HEK293T (cell line): ENCODE measurements at regions not wholly inside any gene's neighbourhood (a gene's known extent, or its start where the extent isn't known, plus 50 kb on each side); places are given as distances from the start of the nearest gene placed in this dataset.

ENCODE experiments used
- CTCF ChIA-PET: fragments of 350-600 bp; formaldehyde crosslinking; extraction: SDS; loops from one replicate; lab custom pipeline; 2021; ENCODE audit warnings: antibody characterized with exemption, inconsistent platforms; lab: Yijun Ruan, JAX
- POLR2A ChIA-PET: fragments of 350-600 bp; formaldehyde crosslinking; extraction: SDS; loops from one replicate; lab custom pipeline; 2020; ENCODE audit warnings: antibody characterized with exemption, inconsistent platforms; lab: Yijun Ruan, JAX
- DNase-seq: peaks from one replicate; pipeline ENCODE4 v3.0.0; 2012; ENCODE audit warnings: mixed read lengths; ENCODE audit errors: extremely low spot score
- ARNT ChIP-seq: fragments of 450-650 bp; IDR thresholded peaks from 2 replicates; pipeline ENCODE4 v1.6.1; 2017; ENCODE audit warnings: mild to moderate bottlenecking
- BHLHE40 ChIP-seq: fragments of 450-650 bp; IDR thresholded peaks from 2 replicates; pipeline ENCODE4 v1.6.1; 2016; ENCODE audit warnings: mild to moderate bottlenecking, moderate library complexity, borderline replicate concordance
- CTBP1 ChIP-seq: fragments of 450-650 bp; IDR thresholded peaks from 2 replicates; pipeline ENCODE4 v1.6.1; 2016; ENCODE audit warnings: borderline replicate concordance
- ELF4 ChIP-seq: fragments of 450-650 bp; IDR thresholded peaks from 2 replicates; pipeline ENCODE4 v1.6.1; 2017; ENCODE audit warnings: antibody characterized with exemption
- FOXA1 ChIP-seq: fragments of 450-650 bp; IDR thresholded peaks from 2 replicates; pipeline ENCODE4 v1.6.1; 2016; ENCODE audit warnings: mild to moderate bottlenecking
- FOXK2 ChIP-seq: fragments of 450-650 bp; IDR thresholded peaks from 2 replicates; pipeline ENCODE4 v1.6.1; 2016; ENCODE audit warnings: mild to moderate bottlenecking
- FOXM1 ChIP-seq: fragments of 450-650 bp; IDR thresholded peaks from 2 replicates; pipeline ENCODE4 v1.6.1; 2017; ENCODE audit warnings: mild to moderate bottlenecking, borderline replicate concordance
- HDGF ChIP-seq: fragments of 450-650 bp; IDR thresholded peaks from 2 replicates; pipeline ENCODE4 v1.6.1; 2017; ENCODE audit warnings: antibody characterized with exemption, borderline replicate concordance
- L3MBTL2 ChIP-seq: fragments of 450-650 bp; conservative IDR thresholded peaks from 2 replicates; pipeline ENCODE4 v1.6.1; 2016; ENCODE audit warnings: mild to moderate bottlenecking
- LEF1 ChIP-seq: fragments of 450-650 bp; IDR thresholded peaks from 2 replicates; pipeline ENCODE4 v1.6.1; 2017; ENCODE audit warnings: mild to moderate bottlenecking, borderline replicate concordance
- NFRKB ChIP-seq: fragments of 450-650 bp; IDR thresholded peaks from 2 replicates; pipeline ENCODE4 v1.6.1; 2016; ENCODE audit warnings: mild to moderate bottlenecking, moderate library complexity
- SP1 ChIP-seq: fragments of 450-650 bp; IDR thresholded peaks from 2 replicates; pipeline ENCODE4 v1.6.1; 2017
- SUZ12 ChIP-seq: fragments of 450-650 bp; IDR thresholded peaks from 2 replicates; pipeline ENCODE4 v1.6.1; 2016; ENCODE audit warnings: mild to moderate bottlenecking
- TARDBP ChIP-seq: fragments of 450-650 bp; IDR thresholded peaks from 2 replicates; pipeline ENCODE4 v1.6.1; 2016
- ZNF384 ChIP-seq: fragments of 450-650 bp; IDR thresholded peaks from 2 replicates; pipeline ENCODE4 v1.6.1; 2016
- TF ChIP-seq, protein P1 (sequence below): fragments of 450-650 bp; IDR thresholded peaks from 2 replicates; pipeline ENCODE4 v1.6.1; 2016

DNA sequence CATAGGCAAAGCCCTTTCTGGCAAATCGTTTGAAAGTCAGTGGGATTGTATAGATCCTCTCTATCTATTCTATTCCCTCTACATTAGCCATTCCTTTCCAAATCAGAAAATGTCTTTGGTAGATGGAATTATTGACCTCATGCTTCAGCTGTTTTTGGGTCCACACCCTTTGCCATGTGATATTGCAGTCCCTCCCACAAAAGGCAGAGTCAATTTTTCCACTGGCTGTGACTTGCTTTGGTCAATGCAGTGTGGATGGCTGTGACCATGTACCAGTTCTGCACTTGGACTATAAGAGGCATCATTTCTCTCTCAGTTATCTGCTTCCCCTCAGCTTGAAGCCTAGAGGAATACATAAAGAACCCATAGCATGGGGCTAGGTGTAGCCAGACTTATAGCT lies 332.9 kb downstream of the PTEN start:
- no peak for TF ChIP-seq SP1
- TF ChIP-seq FOXK2: no peak
- CTCF ChIA-PET: no interaction called here
- no peak for DNase-seq
- POLR2A ChIA-PET: no interaction called here

DNA sequence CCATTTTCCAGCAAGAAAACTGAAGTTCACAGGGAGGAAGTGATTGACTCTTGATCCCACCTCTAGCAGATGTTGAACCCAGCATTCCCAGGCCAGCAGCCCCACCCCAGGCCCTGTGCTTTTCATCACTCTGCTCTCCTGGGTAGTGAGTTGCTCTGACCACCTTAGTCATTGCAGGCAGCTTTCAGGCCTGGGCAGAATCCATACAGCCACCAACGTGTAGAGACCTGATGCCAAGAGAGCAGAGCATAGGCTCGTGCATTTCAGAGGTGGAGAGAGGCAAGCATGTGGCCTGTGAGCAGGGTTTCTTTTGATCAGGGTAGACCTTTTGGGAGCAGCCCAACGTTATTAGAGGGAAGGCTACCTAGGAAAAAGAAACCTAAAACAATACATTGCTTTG lies 334.6 kb downstream of the PTEN start:
- DNase-seq: no peak
- TF ChIP-seq CTBP1 (no peak), FOXA1 (no peak), SUZ12 (no peak), NFRKB (no peak), FOXM1 (no peak), BHLHE40 (no peak), LEF1 (no peak), HDGF (no peak), ELF4 (no peak), TARDBP (no peak), SP1 (no peak), ARNT (no peak), FOXK2 (no peak), L3MBTL2 (no peak), ZNF384 (no peak)
- TF ChIP-seq, protein P1, sequence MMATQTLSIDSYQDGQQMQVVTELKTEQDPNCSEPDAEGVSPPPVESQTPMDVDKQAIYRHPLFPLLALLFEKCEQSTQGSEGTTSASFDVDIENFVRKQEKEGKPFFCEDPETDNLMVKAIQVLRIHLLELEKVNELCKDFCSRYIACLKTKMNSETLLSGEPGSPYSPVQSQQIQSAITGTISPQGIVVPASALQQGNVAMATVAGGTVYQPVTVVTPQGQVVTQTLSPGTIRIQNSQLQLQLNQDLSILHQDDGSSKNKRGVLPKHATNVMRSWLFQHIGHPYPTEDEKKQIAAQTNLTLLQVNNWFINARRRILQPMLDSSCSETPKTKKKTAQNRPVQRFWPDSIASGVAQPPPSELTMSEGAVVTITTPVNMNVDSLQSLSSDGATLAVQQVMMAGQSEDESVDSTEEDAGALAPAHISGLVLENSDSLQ: no peak
- CTCF ChIA-PET: no interaction called here
- POLR2A ChIA-PET: no interaction called here

DNA sequence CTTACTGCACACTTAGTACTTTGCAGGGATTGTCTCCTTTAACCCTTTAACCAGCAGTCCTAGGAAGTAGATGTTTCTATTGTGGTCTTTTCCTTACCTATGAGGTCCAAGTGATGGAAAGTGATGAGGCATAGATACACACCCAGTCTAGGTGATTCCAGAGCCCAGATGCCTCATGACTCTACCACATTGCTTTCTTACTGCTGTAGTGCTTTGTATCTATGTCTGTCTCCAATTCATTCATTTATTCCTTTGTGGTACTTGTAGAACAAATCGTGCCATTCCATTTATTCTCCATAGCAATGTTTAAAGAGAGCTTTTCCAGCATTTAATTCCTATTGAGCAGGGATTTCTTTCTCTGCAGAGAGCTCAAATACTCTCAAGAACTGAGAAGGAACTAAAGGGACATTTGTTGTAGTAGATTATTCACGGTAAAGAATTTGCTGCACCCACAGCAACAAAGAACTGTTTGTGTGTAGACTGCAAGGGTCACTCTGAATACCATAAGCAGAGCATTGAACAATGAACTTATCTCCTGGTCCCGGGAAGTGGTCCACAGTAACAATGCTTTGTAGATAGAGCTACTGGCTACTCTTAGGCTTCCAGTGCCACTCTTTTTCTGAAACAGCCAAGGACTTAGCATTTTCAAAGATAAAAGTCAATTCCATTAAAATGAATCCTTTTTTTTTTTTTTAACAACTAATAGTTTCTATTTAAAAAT lies 337.0 kb downstream of the PTEN start:
- no peak for DNase-seq
- POLR2A ChIA-PET: no interaction called here

DNA sequence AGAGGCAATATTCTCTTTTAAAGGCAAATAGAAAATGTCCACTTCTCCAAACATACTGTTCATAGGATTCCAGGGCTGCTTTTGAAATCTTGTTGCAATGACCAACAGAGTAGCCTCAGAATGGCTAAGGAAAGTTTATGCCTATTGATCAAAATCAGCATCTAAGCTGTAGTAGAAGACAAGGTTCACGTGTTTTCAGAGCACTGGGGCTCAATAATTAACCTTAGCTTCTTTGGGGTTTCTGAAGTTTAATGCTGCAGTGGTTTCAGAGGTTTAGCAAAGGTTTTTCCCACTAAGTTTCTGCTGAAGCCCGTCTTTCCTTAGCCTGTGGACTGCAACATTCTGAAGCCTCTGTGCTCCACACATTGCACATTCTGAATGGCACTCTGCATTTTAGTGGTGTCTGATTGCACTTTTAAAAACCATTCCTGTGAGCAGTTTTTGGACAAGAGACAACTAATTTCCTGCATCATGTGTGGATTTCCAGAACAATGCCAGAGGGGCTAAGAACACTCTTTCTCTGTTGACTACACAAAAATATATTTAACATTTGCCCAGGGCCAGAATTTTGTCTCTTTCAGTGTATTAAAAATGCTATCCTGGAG lies 342.5 kb downstream of the PTEN start:
- ChIA-PET CTCF (no interaction called here), POLR2A (no interaction called here)

More for the DNA sequence above, 337.0 kb downstream of the PTEN start:
- TF ChIP-seq BHLHE40 (no peak), FOXM1 (no peak), HDGF (no peak), FOXK2 (no peak), ELF4 (no peak), SP1 (no peak), SUZ12 (no peak), ARNT (no peak), TARDBP (no peak), FOXA1 (no peak)
- CTCF ChIA-PET: no interaction called here

DNA sequence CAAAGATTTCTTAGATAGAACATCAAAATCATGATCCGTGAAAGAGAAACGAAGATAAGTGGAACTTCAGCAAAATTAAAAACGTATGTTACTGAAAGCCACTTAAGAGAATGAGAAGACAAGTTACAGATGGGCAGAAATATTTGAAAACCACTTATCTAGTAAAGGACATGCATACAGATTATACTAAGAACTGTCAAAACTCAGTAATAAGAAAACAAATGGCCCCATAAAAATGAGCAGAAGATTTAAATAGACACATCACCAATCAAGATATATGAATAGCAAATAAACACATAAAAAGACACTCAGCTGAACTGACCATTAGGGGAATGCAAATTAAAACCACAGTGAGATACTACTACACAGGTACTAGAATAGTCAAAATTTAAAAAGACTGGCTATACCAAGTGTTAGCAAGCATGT lies 343.7 kb downstream of the PTEN start:
- DNase-seq: no peak
- POLR2A ChIA-PET: no interaction called here
- TF ChIP-seq CTBP1 (peak; percentile 70), FOXA1 (peak; percentile 55; the same call in 1 of the 2 replicates), HDGF (no peak)
- TF ChIP-seq, protein P1: peak; percentile 78
- CTCF ChIA-PET: no interaction called here

More for the DNA sequence above, 342.5 kb downstream of the PTEN start:
- no peak for TF ChIP-seq ELF4
- TF ChIP-seq ARNT: no peak
- no peak for TF ChIP-seq SP1
- TF ChIP-seq CTBP1: no peak
- no peak for TF ChIP-seq FOXM1
- TF ChIP-seq NFRKB: no peak
- DNase-seq: no peak

DNA sequence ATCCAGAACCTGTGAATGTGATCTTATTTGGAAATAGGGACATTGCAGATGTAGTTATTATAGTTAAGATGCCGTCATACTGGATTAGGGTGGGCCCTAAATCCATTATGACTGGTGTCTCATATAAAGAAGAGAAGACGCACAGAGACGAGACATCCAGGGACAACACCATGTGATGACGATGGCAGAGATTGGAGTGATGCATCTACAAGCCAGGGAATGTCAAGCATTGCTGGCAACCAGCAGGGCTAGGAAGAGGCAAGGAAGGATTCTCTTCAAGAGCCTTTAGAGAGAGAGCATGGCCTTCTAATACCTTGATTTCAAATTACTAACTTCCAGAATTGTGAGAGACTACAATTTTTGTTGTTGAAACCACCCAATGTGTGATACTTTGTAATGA lies 345.8 kb downstream of the PTEN start:
- POLR2A ChIA-PET: interaction anchor here (1.6 kb wide), 1 partner anchor 347 kb away, joined by 6 read pairs; the partner anchor contains the start of genes KLLN and PTEN
- DNase-seq: no peak
- TF ChIP-seq BHLHE40 (no peak), FOXK2 (no peak), CTBP1 (no peak), SP1 (no peak), L3MBTL2 (no peak), LEF1 (no peak), FOXA1 (no peak), ARNT (no peak), NFRKB (no peak), ZNF384 (no peak), SUZ12 (no peak), TARDBP (no peak), ELF4 (no peak), HDGF (no peak), FOXM1 (no peak)
- TF ChIP-seq, protein P1: no peak
- CTCF ChIA-PET: interaction anchor here (0.6 kb wide), 1 partner anchor 7 kb away, joined by 4 read pairs; no protein-coding TSS in a partner anchor
